GM19193 (cell line): ENCODE measurements at regions not wholly inside any gene's neighbourhood (a gene's known extent, or its start where the extent isn't known, plus 50 kb on each side); places are given as distances from the start of the nearest gene placed in this dataset.

Source experiments
- POLR2A ChIP-seq: IDR thresholded peaks from 4 replicates; pipeline ENCODE4 v1.6.1; 2011; ENCODE audit not compliant: insufficient read depth, insufficient read length; ENCODE audit errors: extremely low read depth

DNA sequence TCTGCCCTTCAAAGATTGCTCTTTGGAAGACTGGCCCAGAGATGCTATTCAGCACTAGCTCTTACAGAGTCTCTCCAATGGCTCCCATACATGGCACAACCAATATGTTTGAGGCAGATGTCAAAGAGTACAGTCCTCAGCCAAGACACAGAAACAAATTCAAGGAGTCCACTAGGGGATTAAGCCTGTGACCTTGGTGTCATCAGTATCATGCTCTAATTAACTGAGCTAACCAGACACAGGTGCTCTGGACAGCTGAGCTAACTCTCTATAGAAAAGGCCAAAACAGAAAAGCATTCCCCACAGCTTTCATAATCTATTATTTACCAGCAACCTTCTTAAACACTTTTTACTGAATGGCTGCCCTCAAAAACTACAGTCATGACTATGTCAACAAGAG lies 666.0 kb upstream of the PLXNA2 start:
- TF ChIP-seq POLR2A: no peak

GRCh38 chr1:208917281-208917680 lies 666.2 kb upstream of the CAMK1G start:
- no peak for TF ChIP-seq POLR2A

DNA sequence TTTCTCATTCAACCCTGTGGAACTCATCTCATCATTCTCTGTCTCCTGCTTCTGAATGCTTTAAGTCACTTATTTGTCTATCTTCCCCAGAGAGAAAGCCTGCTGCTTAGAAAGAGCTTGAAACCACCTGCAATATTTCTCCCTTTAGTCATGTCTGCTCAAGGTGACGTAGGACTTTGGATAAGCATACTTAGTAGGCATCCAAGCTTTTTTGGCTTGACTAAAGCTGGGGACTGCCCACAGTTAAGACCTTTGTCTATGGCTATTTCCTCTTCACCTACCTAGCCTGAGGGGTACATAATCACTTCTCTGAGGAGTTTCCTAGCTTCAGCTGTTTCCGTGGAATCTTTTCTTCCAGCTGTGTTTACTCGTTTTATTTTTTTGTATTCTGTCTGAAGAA lies 665.8 kb upstream of the CAMK1G start:
- no peak for TF ChIP-seq POLR2A

- TF ChIP-seq POLR2A: no peak
These were observed 665.4 kb upstream of the CAMK1G start for GRCh38 chr1:208918160-208918559.

DNA sequence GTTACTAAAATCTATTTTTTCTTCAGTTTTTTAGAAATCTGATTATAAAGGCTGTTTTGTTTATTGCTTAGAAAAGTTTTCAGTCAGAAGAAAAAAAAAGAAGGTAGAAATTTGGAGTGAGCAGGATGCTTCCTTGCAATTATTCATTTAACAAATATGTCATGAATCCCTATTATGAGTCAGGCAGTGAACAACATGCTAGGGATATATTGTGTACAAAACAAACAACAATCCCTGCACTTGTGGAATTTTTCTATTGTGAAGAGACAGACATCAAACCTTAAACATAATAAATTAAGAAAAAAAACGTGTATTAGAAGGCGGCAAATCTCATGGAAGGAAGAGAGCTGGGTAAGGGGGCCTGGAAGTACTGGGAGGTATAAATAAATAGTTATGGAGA lies 664.1 kb upstream of the CAMK1G start:
- TF ChIP-seq POLR2A: no peak

GRCh38 chr1:208921259-208921658 lies 662.3 kb upstream of the CAMK1G start:
- TF ChIP-seq POLR2A: no peak

GRCh38 chr1:208923456-208923855 lies 660.1 kb upstream of the CAMK1G start:
- TF ChIP-seq POLR2A: no peak

GRCh38 chr1:208923946-208924720 lies 659.4 kb upstream of the CAMK1G start:
- no peak for TF ChIP-seq POLR2A

DNA sequence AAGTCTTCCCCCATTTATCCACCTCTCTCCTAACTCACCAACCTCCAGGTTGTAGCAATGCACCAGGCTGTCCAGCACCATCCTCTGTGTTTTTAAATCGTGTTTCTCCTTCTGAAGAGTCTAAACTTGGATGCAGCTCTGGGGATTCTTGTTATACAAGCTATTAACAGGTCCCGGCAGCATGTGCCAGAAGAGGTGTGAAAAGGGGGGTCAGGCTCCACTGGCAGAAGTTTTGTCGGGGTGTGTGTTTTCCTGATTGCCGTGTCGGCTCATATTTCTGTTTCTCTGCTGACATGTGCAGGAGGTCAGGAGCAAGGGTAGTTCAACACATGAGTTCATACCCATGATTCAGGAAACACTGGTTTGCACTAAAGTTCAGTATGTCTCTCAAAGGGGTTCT lies 658.6 kb upstream of the CAMK1G start:
- no peak for TF ChIP-seq POLR2A

DNA sequence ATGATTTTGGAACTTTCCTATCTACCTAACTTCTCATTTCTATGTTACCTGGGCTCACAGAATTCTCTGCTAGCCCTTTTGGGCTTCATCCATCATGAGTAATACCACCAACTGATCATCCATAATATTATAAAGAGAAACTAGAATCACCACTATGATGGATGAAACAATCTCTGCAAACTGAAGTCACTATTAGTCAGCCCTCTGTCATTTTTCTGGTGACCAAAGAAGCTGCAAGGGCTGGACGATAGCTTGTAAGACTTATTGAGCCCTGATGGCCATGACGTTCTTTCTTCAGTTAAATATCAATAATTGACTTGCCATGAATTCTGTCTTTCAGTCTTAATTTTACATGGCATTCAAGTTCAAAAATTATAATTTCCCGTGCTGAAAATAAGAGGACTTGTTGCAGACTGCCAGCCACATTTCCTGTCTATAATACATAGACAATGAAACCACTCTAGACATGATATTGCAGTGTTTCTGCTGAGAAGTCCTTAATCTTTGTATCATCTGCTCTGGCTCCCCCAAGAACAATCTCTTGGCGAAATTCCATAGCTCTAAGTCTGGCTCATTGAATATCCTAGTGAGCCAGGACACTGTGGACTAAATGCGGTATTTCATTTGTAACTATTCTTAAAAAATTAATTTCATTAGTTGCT lies 655.0 kb upstream of the CAMK1G start:
- no peak for TF ChIP-seq POLR2A

DNA sequence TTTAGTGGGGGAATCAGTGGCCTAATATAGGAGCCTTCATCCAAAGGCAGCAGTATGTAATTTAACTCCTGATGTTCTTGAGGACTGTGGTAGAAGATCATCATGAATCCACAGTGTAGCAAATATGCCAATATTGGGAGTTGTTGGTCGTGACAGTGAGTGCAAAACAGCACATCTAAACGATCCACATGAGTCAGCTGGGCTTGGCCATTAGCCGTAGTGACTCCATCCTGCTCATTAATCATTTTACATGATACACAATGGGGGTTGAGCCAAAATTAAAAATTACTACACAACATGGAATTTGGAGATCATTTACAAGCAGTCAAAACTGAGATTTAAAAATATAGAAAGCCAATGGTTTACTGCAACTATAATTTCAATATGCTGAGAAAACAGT lies 653.9 kb upstream of the CAMK1G start:
- TF ChIP-seq POLR2A: no peak

DNA sequence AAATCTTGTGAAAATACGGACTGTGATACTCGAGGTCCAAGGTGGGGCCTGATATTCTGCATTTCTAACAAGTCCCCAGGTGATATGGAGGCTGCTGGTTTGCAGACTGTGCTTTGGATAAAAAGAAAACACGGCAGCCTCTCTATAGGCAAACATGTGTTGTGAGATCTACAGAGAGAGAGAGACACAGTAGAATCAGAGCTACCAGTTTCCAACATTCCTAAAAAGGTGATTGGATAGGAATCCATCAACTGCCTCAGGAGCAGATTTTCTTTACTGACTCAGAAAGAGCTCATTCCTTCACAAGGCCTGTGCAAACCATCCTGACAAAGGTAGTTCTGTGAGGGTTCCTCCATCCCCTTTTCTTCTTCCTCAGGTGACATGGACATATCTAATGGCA lies 651.6 kb upstream of the CAMK1G start:
- TF ChIP-seq POLR2A: no peak

DNA sequence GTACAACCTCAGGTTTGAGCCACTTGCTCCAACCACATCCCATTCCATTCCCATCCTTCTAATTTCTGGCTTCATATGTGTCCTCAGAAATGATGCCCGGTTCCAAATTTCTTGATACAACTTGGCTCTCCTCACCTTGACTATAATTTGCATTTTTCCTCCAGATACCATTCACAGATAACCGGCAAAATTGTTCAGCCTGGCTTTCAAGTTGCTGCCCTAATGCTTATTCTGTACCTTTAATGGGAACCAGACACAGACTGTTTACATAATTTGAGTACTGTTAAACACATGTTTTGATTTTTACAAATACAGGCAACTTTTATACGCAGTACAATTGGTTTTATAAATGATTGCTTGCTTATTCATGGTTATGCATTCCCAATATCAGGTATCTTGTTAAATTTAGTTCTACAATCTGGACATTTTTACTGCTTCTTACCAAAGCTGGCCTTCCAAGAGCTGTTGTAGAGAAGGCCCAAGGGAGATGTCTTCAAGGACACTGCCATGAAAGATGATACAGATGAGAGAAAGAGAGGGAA lies 649.5 kb upstream of the CAMK1G start:
- TF ChIP-seq POLR2A: no peak

- no peak for TF ChIP-seq POLR2A
These were observed 648.6 kb upstream of the CAMK1G start for GRCh38 chr1:208934933-208935332.

- TF ChIP-seq POLR2A: no peak
These were observed 647.9 kb upstream of the CAMK1G start for GRCh38 chr1:208935517-208936187.
